Hepatocyte (in vitro differentiated cells): ENCODE measurements at regions not wholly inside any gene's neighbourhood (a gene's known extent, or its start where the extent isn't known, plus 50 kb on each side); places are given as distances from the start of the nearest gene placed in this dataset.

Experiments
- EZH2phosphoT487 ChIP-seq: fragments of 200-600 bp; sonication (generic); IDR thresholded peaks from one replicate; pipeline ENCODE4 v1.6.1; 2018; ENCODE audit warnings: antibody characterized with exemption, mild to moderate bottlenecking, low read depth, moderate library complexity; ENCODE audit not compliant: unreplicated experiment, severe bottlenecking
- TF ChIP-seq, protein P1 (sequence below): fragments of 200-600 bp; sonication (generic); IDR thresholded peaks from 2 replicates; pipeline ENCODE4 v1.5.1; 2016; ENCODE audit warnings: antibody characterized with exemption, mild to moderate bottlenecking; ENCODE audit not compliant: poor library complexity

DNA sequence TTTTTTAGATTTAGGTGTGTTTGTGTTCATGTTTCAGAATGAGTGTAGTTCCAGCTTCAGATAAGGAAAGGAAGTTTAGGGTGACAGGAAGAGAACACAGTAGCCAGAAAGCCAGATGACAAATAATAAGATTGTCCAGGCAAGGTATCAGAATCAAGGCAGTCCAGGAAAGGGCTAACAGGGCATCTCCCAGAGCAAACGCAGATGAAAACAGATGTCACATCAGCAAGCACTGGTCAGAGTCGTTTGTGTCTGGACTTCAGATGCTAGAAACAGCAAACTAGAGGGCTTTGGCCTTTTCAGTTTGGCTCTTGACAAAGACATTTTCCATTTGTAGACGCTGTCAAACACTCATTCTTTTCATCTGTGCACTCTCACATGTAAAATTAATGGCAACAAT is 65.5 kb downstream of the VIP start:
- TF ChIP-seq, protein P1, sequence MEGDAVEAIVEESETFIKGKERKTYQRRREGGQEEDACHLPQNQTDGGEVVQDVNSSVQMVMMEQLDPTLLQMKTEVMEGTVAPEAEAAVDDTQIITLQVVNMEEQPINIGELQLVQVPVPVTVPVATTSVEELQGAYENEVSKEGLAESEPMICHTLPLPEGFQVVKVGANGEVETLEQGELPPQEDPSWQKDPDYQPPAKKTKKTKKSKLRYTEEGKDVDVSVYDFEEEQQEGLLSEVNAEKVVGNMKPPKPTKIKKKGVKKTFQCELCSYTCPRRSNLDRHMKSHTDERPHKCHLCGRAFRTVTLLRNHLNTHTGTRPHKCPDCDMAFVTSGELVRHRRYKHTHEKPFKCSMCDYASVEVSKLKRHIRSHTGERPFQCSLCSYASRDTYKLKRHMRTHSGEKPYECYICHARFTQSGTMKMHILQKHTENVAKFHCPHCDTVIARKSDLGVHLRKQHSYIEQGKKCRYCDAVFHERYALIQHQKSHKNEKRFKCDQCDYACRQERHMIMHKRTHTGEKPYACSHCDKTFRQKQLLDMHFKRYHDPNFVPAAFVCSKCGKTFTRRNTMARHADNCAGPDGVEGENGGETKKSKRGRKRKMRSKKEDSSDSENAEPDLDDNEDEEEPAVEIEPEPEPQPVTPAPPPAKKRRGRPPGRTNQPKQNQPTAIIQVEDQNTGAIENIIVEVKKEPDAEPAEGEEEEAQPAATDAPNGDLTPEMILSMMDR, result no peak
- no peak for TF ChIP-seq EZH2phosphoT487
